HG02970 (cell line): ENCODE measurements at regions not wholly inside any gene's neighbourhood (a gene's known extent, or its start where the extent isn't known, plus 50 kb on each side); places are given as distances from the start of the nearest gene placed in this dataset.

Source experiments
- ATAC-seq: cut with Tn5 transposase; IDR thresholded peaks from one replicate; pipeline ENCODE4 v1.9.1; 2021; ENCODE audit warnings: mild to moderate bottlenecking, moderate library complexity, moderate number of reproducible peaks; ENCODE audit not compliant: unreplicated experiment, low FRiP score

DNA sequence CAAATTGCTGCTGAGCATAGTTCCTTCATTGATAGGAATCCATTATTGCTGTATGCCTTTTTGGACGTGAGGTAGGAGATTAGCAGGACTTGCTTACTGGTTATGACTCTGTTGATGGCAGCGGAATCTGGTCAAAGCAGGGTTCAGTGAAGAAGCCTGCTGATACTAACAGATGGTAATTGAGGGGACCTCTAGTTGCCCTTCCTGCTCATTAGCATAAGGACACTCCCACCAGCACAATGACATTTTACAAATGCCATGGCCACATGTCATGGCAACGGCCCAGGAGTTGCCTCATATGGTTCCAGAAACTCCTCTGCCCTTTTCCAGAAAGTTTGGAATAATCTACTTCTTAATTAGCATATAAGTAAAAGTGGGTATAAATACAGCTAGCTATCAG lies 417.5 kb downstream of the CDC14C start:
- no peak for ATAC-seq

DNA sequence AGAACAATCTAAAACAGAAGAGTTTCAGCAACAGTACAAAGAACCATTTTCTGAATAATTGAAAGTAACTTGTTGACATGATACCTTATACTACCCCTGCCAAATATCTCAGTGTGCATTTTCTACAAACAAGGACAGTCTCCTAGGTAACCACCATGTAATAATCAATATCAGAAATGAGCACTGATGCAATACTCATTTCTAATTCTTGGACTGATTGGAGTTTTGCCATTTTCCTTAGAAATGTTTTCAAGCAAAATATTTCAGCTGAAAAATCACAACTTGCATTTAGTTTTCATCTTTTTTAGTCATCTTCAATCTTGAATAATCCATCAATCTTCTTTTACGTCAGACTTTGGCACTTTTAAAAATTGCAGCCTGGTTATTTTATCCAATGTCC lies 420.2 kb downstream of the CDC14C start:
- no peak for ATAC-seq

DNA sequence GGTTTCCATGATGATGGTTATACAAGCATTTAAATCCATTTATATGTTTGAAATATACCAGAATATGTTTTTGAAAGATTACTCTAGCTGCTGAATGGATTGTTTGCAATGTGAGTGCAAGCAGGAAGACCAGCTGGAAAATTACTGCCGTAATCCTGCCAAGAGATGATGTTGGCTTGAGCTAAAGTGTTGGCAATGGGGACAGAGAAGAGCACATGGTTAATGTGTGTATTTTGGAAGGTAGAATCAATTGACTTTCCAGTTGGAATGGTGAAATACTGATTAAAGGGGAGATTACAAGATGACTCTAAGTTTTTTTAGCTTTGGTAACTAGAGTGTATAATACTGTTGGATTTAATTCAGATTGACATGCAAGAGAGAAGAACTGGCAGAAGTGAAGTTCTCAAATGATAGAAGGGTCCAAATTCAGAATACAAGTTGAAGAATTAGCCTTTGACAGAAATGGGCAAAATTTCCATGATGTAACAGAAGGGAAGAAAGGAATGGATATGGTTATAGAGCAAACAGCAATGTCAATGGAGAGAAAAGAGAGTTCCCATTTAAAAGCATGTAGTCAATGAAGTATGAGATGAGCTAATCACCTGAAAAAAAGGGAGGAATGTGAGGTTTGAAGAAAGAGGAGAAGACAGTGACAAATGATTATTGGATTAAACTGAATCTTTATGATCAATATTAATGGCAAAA lies 422.0 kb downstream of the CDC14C start:
- ATAC-seq: no peak

DNA sequence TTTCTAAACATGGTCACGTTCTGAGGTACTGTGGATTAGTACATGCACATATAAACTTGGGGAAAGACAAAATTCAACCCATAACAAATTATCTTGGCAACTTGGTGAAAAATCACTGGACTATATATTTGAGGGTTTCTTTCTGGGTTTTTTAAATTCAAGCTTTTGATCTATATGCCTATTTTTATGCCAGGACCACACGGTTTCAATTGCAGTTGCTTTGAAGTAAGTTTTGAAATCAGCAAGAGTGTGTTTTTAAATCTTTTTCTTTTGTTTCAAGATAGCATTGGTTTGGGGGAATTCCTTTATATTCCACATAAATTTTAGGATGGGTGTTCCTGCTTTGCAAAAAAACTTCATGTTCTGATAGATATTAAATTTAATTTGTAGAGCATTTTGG lies 406.4 kb upstream of the VWC2 start:
- no peak for ATAC-seq

DNA sequence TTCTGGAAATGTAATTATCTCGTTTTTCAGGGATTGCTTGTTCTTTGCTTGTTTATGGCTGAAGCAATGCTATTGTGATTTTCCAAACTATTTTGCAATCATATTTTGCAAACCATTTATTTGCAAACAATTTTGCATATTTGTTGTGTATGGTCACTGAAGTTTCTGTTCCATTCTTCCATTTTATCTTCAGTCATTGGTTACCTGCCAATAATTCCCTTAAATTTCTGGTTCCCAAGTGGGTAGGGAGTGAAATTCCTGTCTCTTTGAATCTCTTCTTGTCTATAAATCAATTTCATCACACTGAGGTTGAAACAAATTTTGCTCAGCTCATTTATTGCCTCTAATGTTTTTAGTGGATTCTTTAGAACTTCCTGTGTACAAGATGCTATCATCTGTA lies 401.7 kb upstream of the VWC2 start:
- ATAC-seq: no peak

DNA sequence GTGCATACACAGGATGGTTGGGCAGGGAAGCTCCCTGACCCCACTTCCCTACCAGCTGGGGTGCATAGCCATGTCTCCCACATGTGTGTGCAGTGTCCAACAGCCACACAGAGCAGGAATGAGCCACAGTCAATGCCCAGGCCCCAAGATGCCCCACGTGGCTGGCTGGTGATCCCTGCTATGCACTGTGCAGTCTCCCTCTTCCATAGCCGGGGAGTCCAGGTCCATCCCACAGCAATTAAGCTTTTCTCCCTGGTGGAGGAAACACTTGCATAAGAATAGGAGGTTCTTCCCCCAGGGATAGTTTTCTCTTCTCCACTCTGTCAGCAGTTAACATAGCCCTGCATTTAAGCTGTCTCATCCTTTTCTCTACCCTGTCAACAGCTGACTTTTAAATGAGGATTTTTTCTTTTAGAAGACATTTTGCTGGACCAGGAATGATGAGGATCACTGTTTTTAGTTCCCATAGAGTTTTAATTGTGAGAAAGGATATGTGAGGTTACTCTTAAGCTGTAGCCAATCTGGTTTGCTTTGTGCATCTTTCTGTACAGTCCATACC lies 396.5 kb upstream of the VWC2 start:
- no peak for ATAC-seq

DNA sequence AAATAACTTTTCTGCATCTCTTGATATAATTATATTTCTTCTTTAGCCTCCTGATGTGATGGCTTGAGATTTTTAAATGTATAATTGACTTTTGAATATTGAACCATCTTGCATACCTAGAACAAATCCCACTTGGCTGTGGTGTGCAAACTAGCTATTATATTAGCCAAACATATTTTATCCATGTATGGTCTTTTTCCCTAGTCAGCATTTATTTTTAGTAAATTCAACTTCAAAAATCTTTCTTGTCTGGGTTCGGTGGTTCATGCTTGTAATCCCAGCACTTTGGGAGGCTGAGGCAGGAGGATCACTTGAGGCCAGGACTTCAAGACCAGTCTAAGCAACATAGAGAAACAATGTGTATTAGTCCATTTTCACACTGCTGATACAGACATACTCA lies 386.6 kb upstream of the VWC2 start:
- no peak for ATAC-seq

DNA sequence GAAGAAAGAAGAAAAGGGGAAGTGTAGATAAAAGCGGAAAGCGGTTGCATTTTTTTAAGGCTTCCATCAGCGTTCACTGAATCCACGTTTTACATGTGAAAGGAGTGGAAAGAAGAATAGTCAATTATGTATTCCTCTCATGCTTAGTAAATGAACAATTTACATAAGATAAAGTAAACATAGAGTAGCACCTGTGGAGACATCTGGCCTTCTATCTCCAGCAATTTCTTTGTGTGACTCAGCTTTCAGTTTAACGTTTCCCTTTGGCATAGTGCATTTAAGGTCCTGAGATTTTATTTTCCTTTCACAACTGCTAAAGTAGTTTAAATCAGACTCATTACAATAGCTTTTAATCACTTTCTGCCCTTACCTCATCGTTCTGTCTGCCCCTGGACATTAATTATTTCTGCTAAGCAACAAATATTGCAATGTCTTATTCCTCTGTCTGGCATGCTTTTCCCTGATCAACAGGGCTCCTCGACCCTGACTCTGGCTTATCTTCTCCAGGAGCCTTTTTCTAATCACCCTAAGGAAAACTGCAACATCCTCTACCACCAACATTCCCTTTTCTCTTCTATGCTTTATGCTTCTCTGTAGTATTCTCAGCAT lies 383.5 kb upstream of the VWC2 start:
- no peak for ATAC-seq

DNA sequence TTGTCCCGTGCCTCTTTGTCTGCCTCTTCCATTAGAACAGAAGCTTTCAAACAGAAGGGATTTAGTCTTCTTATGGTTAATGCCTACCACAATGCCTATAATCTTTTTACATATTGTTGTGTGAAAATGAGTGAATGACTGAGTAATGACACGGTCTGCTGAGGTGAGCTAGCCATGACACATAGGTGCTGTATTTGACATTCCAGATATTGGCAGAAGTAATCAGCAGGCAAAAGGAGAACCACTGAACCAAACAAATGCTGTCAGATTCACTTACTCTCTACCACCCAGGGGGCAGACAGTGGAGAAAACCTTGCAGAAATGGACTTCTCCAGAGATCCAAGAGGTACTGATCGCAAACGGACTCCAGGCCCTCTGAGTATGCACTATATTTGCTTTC lies 377.2 kb upstream of the VWC2 start:
- ATAC-seq: no peak

DNA sequence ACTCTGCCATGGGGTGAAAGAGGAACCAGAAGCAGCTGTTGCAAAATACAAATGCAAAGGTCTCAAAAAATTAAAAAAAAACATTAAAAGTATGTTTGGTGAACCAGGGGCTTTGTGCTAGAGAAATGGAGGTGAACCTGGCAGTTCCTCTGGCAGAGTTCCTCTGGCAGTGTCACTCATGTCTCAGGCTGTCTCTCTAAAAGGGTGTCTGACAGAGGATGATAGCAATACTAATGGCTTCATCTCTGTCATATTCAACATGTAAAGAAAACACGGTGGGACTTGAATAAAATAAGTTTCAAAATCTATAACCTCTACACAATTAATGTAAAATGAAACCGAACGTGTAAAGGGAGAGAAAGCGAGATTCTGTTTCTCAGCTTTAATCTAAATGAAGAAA lies 375.7 kb upstream of the VWC2 start:
- no peak for ATAC-seq

DNA sequence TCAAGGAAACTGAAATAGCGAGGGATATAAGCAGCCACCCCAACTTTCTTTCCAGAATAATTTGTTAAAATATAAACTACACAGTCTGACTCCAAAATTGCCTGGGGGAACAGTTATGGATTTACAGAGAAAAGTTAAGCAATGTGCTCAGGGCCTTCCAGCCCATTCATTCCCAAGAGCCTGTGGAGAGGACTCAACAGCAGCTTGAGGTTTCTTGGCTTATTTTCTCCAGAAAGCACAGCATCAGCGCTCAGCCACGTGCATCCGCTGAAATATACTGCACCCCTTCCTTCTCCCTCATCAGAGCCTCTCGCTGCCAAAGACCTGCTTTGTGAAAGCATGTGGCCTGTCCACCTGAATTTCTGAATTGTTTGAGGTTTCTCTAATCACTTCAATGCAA lies 375.2 kb upstream of the VWC2 start:
- ATAC-seq: no peak

DNA sequence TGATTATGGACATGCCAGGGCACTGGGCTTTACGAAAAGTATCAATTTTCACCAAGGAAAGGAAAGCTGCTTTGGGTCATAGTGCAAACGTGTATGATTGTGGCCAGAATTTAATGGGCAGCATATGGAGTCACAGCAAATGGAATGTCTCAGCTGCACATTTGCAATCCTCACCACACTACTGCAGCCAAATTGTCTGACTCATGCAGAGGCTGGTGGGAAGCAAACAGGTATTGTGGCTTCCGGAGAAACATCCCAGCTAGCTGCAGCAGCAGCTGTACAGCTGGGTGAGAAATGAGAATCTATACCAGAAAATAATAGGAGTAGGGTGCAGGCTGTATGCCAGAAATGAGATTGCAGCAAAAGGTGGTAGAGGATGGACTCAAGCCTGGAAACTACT lies 374.7 kb upstream of the VWC2 start:
- no peak for ATAC-seq

DNA sequence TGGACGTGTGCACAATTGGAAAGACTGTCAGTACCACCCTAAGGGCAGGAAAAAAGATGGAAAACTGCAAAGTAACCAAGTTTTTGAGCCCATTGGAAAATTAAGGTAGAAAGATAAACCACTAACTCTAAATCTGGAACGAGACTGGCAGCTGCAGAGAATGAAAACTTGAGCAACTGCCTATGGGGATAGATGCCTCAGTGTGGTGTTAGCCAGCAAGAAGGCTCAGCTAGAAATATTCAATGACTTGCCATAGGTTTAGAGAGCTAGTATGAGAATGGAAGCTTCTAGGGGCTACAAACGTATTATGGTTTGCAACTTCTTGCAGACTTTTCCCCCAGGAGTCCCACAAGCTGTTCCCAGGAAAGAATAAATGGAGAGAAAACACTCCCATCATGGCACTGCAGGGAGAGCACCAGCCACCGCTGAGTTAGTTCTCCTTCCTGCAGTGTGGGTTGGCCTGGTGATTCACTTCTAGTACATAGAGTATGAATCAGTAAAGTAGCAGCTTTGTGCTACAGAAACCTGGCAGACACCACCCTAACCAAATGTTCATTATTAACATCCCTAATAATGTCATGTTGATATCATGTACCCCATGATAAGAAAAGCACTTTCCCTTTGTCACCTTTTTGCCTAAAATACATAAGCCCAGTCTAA lies 372.4 kb upstream of the VWC2 start:
- ATAC-seq: no peak

DNA sequence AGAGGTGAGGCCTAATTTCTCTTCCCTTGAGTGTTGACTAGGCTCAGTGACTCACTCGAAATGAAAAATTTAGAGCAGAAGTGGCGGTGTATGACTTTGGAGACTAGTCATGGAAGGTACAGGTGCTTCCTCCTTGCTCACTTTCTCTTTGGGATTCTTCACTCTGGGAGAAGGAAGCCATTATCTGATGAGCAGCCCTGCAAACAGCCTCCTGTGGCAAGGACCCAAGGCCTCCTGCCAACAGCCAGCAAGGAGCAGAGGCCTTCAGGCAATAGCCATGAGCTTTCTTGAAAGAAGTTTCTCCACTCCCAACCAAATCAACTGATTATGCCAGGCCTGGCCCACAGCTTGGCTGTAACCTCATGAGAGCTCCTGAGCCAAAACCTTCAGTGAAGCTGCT lies 369.6 kb upstream of the VWC2 start:
- ATAC-seq: no peak

DNA sequence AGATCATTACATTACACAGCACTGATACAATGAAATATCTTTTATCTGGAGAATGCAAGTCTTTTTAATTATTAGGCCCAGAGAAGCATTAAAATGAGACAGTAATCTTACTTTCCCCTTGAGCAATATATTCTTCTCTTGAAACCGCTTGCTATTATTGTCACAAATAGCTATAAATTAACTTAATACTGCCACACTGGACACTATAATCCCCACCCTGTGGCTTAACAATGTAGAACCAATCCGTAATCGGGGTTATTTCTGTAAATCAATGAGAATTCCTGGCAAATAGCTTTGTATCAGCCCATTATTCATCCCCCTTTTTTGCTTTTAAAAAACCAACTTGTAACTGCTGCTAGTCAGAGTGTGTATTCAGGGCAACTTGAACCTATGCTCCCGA lies 366.2 kb upstream of the VWC2 start:
- no peak for ATAC-seq

DNA sequence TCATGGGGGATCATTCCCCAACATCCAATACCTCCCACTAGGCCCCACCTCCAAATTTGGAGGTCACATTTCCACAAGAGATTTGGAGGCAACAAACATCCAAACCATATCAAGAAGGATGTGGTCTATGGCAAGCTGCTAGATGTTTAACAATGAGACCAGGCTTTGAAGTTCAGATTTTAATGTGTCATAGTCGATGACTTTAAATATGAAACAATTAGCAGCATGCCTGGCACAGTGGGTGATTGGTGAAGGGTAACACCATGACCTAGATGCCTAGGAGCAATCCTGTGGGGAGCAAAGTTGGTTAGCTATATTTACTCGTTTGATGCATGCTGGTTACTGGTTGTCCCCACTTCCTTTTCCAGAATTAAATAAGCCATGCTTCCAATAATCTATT lies 356.4 kb upstream of the VWC2 start:
- no peak for ATAC-seq

DNA sequence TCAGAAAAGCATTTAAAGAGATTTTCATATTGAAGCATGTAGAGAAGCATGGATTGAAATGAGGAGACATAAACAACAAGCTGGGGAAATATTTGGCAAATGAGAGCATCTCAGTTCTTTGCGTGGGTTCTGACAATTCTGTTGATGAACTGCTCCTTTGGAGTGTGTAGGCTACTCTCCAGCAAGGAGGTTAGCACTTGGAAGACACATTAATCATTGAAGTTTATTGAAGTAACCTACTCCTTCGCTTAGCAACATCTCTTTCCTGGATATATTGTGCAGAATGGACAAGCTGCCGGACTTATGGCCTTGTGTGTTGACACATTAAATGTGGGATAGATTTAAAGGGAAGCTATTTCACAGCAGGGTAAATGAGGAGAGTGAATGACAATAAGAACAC lies 354.5 kb upstream of the VWC2 start:
- no peak for ATAC-seq

DNA sequence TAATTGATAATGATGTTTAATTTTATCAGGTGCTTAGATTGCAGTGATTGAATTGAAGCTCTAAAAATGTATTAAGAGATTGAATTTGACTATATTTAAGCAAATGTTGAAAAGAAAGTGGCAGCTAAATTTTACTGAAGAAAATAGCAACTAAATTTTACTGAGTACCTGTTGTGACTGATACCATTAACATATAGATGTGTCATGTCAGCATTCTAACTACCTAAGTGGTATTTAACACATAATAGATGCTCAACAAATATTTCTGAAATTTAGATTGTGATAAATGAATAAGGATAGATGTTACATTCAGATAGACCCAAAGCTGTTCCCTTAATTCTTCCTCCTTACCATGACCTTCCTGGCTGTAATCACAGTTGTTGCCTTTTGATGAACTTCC lies 350.9 kb upstream of the VWC2 start:
- ATAC-seq: no peak

DNA sequence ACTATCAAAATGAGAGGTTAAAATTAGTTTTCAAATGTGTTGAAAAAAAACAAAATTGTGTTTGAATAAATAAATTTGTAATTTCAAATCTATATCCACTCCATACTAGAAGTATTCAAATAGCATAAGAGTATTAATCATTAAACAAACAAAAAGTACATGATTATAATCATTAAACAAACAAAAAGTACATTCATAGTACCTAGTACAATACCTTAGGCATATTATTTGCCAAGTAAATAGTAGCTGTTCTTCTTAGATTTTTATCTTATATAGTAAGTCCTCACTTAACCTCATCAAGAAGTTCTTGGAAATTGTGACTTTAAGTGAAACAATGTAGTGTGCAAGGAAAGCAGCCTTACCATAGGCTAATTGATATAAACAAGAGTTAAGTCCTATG lies 349.3 kb upstream of the VWC2 start:
- ATAC-seq: no peak

DNA sequence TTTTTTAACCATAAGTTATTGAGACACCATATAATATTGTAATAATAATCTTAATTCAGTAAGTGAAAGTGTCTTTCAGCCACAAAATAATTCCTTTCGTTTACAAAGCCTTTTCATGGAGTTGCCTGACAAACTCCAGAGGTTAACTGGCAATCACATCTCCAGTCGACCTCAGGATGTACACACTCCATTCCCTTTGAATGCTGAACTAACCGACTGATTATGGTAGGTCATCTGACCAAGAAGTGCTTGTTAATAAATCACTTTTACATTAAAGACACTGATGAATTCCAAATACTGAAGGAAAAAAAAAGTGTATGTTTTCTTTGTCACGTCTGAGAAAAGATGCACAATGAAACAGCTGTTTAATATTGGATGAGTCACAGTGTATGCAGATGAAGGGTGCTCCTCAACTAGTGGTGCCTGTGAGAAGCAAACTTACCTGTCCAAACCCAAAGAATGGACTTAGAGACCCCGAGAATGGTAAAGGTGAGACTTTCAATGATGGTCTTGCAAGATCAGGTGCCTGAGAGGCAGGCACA lies 348.1 kb upstream of the VWC2 start:
- no peak for ATAC-seq

DNA sequence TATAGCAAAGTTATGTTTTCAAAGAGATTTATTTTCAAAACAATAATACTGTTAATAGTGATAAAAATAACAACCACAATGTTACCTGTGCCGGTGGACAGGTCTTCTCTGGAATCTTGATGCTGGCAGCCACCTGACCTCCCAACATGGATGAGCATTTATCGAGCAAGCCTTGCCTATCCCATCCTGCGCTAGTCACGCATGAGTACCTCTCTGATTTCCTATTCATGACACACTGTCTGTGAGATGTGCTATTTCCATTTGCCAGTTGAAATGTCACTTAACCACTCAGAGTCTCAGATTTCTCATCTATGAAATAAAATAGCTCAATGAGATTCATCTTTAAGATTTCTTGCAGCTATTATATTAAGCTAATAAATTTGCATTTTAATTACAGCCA lies 341.2 kb upstream of the VWC2 start:
- no peak for ATAC-seq

DNA sequence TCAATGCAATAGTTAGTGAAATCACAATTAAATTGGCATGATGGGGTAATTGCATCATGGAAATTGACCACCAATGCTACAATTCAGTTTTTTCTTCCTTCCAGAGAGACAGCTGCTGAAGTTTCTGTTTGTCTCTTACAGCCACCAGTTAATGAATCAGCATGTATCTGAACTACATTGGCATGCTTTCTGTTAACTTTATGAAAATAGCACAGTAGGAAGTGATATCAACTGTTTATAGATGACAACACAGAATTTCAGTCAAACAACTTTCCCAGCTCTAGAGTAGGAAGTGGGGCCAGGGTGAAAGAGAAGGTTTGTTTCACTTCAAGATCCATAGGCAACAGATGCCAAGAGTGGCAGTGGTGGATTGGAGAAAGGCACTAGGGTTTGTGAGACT lies 339.6 kb upstream of the VWC2 start:
- ATAC-seq: no peak
